DMS 273 treated with DMSO at 0.1 percent for 48 hours (cell line): ENCODE measurements at regions not wholly inside any gene's neighbourhood (a gene's known extent, or its start where the extent isn't known, plus 50 kb on each side); places are given as distances from the start of the nearest gene placed in this dataset.
"Not testable (repeated sequence)": the region's sequence is repeated elsewhere in the genome, so short reads cannot be mapped to it uniquely, and the experiment has no call there.

Experiments
- DNase-seq: peaks from one replicate; lab custom pipeline; 2025; lab: John Stamatoyannopoulos, UW

DNA sequence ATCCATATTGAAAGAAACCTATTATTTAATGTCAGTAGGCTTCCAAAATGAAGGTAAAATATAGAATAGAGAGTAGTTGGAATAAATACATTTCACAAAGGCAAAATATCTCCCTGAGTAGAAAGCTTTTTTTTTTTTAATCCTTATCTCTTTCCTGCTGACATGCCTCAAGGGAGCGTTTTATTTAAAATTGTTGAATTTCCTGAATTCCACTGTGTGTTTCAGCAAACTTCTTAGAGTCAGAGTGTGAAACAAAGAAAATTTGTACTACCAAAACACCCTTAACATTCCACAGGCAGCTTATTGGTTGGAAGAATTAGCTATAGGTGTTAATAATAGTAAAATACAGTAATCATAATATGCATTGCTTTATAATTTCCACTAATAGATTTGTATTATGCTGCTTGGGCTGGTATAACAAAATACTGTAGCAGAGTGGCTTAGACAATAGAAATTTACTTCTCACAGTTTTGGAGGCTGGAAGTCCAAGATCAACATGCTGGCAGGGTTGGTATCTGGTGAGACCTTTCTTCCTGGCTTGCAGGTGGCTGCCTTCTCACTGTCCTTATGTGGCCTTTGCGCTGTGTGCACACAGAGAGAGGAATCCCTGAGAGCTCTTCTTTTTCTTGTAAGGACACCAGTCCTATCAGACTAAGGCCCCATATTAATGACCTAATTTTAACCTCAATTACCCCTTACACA, 468.4 kb upstream of the C1orf87 start:
- no peak for DNase-seq

GRCh38 chr1:60540141-60540540, 466.6 kb upstream of the C1orf87 start:
- DNase-seq, result no peak

DNA sequence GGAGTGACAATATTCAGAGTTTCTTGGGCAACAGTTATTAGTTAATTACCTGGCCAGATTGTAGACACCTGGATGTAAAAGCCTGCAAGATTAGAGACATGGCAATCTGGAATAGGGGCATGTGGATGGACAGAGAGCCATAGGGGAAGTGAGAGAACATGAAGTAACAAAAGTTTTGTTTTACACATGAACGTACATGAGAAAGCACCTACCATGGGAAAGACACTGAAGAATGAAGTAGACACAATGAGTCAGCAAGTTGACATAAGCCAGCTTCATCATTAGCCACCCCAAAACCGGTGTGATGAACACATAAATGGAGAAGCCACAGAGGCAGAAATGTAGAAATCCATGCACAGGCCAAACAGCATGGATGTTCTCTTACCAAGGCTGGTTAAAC, 462.1 kb upstream of the C1orf87 start:
- DNase-seq, result no peak

GRCh38 chr1:60527567-60527966, 454.0 kb upstream of the C1orf87 start:
- DNase-seq, result no peak

- DNase-seq, result no peak
Measured at GRCh38 chr1:60516996-60517395, 443.4 kb upstream of the C1orf87 start.

GRCh38 chr1:60510162-60510561, 436.6 kb upstream of the C1orf87 start:
- no peak for DNase-seq

- no peak for DNase-seq
Measured at GRCh38 chr1:60504206-60504840, 430.8 kb upstream of the C1orf87 start.

DNA sequence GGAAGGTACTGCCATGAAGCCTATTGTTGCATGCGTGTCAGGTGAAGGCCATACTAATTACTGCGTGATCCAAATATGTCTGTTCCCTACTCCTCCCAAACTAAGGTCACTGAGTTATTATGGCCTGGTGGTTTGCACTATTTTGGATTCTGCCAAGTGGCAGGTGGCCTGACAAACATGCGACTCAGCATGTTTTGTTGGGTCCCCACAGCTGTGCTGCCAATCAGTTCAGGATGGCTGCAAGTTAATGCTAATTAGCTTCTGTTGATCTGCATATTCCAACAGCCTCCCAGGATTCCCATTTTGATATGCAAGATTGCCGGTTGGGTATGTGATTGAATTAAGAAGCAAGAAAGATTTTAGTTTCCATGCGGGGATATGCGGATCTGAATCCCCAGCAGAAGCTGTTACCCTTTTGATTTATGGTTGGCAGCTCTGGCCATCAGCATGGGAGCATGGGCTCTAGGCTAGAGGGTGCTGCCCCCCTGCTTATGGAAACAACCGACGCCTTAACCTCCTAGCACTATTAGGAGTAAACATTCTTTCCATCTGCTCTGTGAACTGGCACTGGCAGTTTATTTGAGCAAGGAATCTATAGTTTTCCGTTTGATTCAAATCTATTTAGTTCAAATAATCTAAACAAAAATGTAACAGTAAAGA, 429.8 kb upstream of the C1orf87 start:
- peak; percentile 83 for DNase-seq

DNA sequence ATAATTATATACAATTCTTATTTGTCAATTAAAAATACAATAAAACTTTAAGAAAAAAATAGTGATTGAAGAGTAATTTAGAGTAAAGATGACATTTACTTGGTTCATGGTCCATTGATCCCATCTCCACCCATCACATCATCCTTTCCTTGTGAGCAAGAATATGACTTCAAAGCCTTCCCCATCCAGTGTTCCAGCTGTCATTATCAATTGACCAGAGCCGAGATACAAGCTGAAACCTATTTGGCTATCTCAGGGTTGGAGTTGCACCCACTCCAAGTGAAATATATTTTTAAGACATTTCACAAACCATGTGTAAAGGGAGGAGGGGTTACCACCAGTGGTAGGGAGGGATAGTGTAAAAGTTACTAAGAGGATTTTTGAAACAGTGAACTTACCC, 428.9 kb upstream of the C1orf87 start:
- no peak for DNase-seq

- not testable (repeated sequence) for DNase-seq
Measured at GRCh38 chr1:60489916-60490480, 416.4 kb upstream of the C1orf87 start.

- no peak for DNase-seq
Measured at GRCh38 chr1:60488847-60489246, 415.3 kb upstream of the C1orf87 start.

GRCh38 chr1:60487565-60488345, 414.2 kb upstream of the C1orf87 start:
- no peak for DNase-seq

- no peak for DNase-seq
Measured at GRCh38 chr1:60483509-60483908, 409.9 kb upstream of the C1orf87 start.

- no peak for DNase-seq
Measured at GRCh38 chr1:60470246-60470645, 396.7 kb upstream of the C1orf87 start.

DNA sequence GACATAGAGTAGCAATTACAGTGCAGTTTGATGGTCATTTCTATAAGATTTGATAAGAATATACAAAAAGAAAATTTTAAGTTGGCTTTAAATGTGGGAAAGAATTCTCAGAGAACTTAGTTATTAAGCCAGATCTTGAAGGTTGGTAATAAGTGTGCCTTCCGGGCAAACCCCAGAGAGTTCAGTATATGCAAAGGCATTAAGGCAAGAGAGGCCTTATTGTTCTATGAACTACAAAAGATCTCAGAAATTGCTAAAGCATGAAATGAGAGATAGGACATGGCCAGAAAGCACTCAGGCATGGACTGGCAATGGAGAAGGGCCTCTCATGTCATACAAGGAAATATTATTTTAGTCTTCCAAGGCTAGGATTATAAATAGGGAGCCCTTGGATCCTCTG, 390.2 kb upstream of the C1orf87 start:
- no peak for DNase-seq

DNA sequence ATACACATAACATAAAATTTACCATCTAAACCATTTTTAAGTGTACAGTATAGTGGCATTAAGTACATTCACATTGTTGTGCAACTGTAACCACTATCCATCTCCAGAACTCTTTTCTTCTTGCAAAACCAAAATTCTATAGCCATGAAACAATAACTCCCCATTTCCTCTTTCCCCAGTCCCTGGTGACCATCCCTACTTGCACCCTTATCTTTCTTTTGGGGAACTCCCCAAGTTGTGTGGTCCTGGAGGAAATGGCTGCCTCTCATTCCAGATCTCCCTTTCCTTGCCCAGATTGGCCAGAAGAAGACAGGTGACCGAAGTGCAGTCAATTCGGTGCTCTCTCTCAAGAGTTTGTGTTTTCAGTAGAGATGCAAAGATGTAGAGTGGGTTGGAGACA, 389.6 kb upstream of the C1orf87 start:
- DNase-seq, result no peak

GRCh38 chr1:60461925-60462595, 388.5 kb upstream of the C1orf87 start:
- DNase-seq, result no peak

DNA sequence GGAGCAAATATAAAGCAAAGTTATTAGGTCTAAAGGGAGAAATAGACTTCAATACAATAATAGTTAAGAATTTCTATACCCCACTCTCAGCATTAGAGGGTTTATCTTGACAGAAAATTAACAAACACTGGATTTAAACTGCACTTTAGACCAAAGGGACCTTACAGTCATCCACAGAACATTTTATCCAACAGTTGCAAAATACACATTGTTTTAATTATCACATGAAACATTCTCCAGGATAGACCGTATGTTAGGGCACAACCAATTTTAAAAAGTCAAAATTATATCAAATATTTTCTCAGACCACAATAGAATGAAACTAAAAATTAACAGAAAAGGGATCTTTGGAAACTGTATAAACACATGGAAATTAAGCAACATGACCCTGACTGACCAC, 384.5 kb upstream of the C1orf87 start:
- DNase-seq, result no peak

DNA sequence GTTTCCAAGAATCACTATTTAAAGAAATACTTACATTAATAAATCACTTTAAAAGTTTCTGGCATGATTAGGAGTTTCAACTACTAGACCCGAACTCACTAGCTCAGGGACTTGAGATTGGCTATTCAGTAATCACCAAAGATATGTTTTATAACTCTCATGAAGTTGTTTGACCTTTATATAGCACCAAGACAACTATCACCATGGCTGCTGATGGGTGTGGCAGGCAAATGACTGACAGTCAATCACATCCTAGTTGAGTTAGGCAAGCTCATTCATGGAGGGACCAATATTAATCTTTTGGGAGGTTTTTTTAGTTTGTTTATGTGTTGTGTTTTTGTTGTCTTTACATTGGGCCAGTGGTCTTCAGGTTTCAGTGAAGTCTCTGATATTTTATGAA, 376.3 kb upstream of the C1orf87 start:
- DNase-seq, result no peak

DNA sequence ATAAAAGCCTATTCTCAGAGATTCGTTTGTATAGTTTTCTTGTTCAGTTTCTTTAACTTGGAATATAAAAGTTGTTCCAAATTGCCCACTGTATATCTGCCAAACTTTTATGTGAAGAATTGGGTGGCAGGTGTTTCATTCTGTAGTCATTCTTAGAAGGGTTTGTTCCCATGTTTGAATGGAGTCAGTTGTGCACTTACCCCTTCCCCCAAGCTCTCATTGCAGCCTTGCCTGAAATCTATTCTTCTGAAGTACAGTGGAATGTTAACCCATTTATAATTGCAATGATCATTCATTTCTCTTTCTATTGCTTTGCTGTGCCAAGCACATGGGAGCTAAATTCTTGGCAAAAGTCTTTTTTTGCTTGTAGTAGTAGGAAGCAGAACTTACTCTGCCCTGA, 375.3 kb upstream of the C1orf87 start:
- DNase-seq, result no peak

DNA sequence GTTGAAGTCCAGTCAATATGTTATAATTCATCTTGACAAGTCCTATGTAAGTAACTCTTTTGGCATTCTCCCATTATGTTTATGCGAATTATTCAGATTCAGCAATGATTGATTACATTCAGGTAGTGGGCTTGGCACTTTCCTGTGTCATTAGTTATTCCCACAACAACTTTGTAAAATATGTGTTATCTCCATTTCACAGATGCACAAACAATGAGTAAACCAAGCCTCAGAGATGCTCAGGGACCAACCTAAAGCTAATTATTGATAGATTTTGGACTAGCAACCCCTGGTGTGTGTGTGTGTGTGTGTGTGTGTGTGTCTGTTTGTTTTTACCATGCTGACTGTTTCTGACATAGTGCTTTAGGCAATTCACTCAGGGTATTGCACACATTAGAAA, 371.1 kb upstream of the C1orf87 start:
- no peak for DNase-seq

DNA sequence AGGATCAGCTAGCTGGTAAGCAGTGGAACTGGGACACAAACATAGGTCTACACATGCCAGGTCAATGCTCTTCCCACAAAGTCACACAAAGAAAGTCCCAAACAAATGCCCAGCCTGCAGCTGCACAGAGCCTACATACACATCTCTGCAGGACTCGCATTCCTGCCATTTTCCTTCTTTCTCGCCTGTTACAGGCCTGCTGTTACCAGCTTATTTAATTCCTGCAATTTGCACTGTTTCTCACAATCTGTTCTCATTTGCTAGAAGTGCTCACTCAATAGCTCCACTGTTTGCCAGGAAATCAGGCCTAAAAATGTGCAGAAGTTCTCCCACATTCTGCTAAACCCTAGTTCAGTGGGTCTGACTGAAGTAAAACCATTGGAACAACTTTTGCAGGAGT, 362.6 kb upstream of the C1orf87 start:
- no peak for DNase-seq
